RWPE1 (cell line): ENCODE measurements at regions not wholly inside any gene's neighbourhood (a gene's known extent, or its start where the extent isn't known, plus 50 kb on each side); places are given as distances from the start of the nearest gene placed in this dataset.

Source experiments
- CTCF ChIA-PET: fragments of 350-600 bp; sonication (Branson Sonifier 250); formaldehyde crosslinking; extraction: SDS; loops from one replicate; lab custom pipeline; 2021; lab: Yijun Ruan, JAX
- POLR2A ChIA-PET: fragments of 400-600 bp; formaldehyde crosslinking; extraction: SDS; loops from one replicate; lab custom pipeline; 2020; ENCODE audit warnings: antibody characterized with exemption; ENCODE audit not compliant: low non-redundant PET; lab: Yijun Ruan, JAX
- DNase-seq: peaks from one replicate; pipeline ENCODE4 v3.0.0; 2012; ENCODE audit warnings: low spot score
- H3K27ac ChIP-seq: fragments of 450-650 bp; 2 replicates; pipeline ENCODE4 v1.5.1; 2017
- TF ChIP-seq, protein P1 (sequence below): fragments of 450-650 bp; conservative IDR thresholded peaks from 2 replicates; pipeline ENCODE4 v1.5.1; 2017; ENCODE audit warnings: low read depth, mild to moderate bottlenecking

DNA sequence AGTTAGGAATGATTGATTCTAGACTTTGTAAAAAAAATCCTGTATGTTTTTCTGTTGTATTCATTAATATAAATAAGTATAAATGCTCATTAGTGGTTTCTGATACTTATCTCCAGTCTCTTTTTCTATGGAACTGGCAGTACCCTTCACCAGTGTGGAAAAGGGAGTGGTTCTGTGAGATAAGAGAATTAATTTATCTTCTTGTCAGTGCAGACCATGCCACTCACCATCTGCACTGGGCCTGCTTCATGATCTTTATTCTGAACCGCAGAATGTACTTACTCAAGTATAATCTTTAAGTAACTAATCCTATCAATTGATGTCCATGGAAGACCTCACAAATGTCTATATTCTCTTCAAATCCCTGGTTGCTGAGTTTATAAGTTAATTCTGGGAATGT, 836.1 kb upstream of the CDH8 start:
- H3K27ac ChIP-seq: no peak overlapping the region
- CTCF ChIA-PET: no interaction called here
- DNase-seq: no peak
- POLR2A ChIA-PET: no interaction called here
- TF ChIP-seq, protein P1, sequence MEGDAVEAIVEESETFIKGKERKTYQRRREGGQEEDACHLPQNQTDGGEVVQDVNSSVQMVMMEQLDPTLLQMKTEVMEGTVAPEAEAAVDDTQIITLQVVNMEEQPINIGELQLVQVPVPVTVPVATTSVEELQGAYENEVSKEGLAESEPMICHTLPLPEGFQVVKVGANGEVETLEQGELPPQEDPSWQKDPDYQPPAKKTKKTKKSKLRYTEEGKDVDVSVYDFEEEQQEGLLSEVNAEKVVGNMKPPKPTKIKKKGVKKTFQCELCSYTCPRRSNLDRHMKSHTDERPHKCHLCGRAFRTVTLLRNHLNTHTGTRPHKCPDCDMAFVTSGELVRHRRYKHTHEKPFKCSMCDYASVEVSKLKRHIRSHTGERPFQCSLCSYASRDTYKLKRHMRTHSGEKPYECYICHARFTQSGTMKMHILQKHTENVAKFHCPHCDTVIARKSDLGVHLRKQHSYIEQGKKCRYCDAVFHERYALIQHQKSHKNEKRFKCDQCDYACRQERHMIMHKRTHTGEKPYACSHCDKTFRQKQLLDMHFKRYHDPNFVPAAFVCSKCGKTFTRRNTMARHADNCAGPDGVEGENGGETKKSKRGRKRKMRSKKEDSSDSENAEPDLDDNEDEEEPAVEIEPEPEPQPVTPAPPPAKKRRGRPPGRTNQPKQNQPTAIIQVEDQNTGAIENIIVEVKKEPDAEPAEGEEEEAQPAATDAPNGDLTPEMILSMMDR: no peak

DNA sequence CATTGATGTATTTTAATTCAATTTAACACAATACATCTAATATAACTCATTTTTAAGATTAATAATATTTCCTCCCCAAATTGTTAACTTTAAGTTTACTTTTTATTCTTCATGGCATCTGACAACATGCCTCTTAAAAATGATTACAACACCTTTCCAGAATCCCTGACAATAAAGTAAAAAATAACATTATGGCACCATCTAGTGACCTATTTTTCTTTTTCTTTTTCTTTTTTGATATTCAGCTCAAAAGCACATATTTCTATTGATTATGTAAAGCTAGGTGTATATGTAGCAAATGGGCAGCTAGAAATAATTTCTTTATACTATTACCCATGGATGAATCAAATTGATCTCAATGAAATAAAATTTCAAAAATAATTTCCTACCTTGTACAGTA, 834.3 kb upstream of the CDH8 start:
- TF ChIP-seq, protein P1: no peak
- ChIA-PET POLR2A (no interaction called here), CTCF (interaction anchor here (0.7 kb wide), 1 partner anchor 311 kb away, joined by 3 read pairs; no protein-coding TSS in a partner anchor)
- no peak overlapping the region for H3K27ac ChIP-seq
- DNase-seq: no peak

DNA sequence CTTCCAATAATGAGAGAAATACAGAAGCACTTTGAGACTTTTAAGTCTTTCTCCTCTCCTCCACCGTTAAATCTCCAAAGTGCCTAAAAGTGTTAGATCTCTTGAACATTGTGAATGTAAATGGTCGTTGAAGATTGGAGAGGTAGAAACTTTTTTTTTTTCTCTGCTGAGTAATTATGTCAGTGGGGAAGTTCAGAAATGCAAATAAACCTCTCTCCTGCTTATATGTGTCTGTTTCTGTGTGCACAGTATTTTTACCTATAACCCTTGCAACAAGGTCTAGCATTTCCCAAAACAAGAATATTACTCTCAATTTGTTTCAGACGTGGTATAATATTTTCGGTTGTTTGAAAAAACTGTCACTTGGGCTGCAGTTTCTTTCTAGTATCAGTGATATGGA, 833.6 kb upstream of the CDH8 start:
- DNase-seq: no peak
- ChIA-PET CTCF (no interaction called here), POLR2A (no interaction called here)
- TF ChIP-seq, protein P1: no peak
- no peak overlapping the region for H3K27ac ChIP-seq

DNA sequence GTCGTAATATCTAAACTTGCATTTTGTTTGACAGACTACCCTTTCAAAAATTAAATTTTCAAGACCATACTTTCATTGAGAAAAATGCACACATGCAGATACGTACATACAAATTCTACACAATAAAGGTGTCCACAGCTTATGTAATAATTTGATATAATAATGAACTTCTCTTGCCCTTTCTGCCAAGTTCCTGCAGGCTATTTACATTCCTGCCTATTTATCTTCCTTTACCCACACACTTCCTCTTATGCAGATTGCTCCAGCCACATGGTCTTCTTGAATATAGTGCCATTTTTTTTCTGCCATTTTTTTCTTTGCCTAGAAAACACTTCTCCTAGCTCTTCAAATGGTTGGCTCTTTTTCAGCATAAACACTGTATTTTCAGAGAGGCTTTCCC, 826.9 kb upstream of the CDH8 start:
- ChIA-PET CTCF (no interaction called here), POLR2A (no interaction called here)
- TF ChIP-seq, protein P1: no peak
- DNase-seq: no peak
- no peak overlapping the region for H3K27ac ChIP-seq

DNA sequence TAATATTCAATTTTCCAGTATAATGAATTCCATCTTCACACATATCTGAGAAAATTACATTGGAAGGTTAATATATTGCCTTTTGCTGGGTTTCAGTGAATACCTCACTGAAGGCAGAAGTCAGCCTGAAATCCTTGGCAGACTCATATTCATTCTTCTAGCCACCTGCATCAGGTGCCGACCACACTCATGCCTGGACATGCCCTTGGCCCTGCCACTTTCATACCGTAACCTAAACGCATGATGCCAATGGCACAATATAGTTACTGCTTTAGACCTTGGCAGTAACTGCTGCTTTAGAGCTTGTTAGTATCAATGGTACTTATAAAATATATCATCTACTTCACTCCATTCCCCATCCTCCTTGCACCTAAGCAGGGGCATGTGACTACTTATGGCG, 817.6 kb upstream of the CDH8 start:
- ChIA-PET CTCF (no interaction called here), POLR2A (no interaction called here)
- peak; percentile 23 for DNase-seq
- no peak overlapping the region for H3K27ac ChIP-seq
- TF ChIP-seq, protein P1: no peak

DNA sequence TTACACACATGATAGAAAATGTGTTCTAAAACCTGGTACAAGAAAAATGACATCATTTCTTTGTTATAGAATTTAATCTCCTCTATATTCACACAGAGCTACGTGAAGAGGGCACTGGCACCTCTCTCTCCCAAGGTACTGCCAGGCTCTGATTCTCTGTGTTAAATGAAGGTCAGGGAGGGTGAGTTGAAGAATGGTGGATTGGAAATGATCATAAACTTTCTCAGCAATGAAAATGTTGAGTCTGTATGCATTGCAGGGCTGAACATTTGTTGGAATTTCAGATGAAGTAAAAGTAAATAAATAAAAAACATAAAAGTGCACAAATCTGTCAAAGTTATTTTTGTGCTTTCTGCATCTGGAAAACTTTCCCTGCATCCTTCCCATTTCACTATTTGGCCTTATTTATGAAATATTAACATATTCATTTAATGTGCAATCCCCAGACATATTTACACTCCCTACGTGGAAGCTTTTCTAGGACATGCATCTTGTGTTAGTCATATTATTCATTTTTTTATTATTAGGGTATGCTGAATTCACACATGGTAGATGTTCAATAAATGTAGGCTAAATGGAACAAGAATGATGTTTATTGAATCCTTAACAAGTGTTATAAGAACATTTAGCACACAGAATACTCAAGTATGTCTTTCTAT, 810.3 kb upstream of the CDH8 start:
- TF ChIP-seq, protein P1: no peak
- no peak overlapping the region for H3K27ac ChIP-seq
- no peak for DNase-seq
- ChIA-PET POLR2A (no interaction called here), CTCF (interaction anchor here (0.7 kb wide), 1 partner anchor 20 kb away, joined by 5 read pairs; no protein-coding TSS in a partner anchor)

DNA sequence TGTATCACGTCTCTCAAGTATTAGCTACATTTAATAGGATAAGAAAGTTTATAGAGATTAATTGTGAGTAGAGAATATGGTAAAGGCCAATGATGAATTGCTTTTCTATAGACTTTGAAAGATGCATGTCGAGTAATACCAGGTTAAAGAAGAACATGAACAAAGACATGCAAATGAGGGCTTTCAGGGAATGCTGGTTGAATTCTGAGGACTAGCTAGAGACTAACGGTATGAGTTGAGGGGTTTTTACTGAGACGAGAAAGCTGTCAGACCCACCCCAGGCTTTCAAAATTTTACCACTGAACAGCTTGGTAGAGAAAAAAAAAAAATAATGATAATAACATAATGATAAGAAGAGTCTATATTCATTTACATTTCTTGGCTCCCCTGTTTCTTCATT, 796.0 kb upstream of the CDH8 start:
- CTCF ChIA-PET: no interaction called here
- no peak overlapping the region for H3K27ac ChIP-seq
- POLR2A ChIA-PET: no interaction called here
- DNase-seq: no peak
- TF ChIP-seq, protein P1: no peak
